A549 (cell line): ENCODE measurements at regions not wholly inside any gene's neighbourhood (a gene's known extent, or its start where the extent isn't known, plus 50 kb on each side); places are given as distances from the start of the nearest gene placed in this dataset.

ENCODE experiments used
- ATAC-seq, 2 experiments: fragments of 200-7000 bp in 1 of 2; fragments of >200 bp in 1 of 2; cut with Nextera tagmentation in 1 of 2; cut with Tn5 transposase in 1 of 2; 3 replicates each; pipeline versions ENCODE4 v1.8.0 to v1.9.1; 2018 to 2020; ENCODE audit warnings: mild to moderate bottlenecking in 1 of 2, moderate library complexity in 1 of 2
- CTCF ChIA-PET: fragments of 300-600 bp; sonication (Branson Sonifier 250); formaldehyde crosslinking; extraction: SDS; loops from one replicate; lab custom pipeline; 2021; ENCODE audit warnings: antibody characterized with exemption, inconsistent platforms; lab: Yijun Ruan, JAX
- POLR2A ChIA-PET: fragments of 350-600 bp; formaldehyde crosslinking; extraction: SDS; loops from one replicate; lab custom pipeline; 2021; ENCODE audit warnings: antibody characterized with exemption, inconsistent platforms; lab: Yijun Ruan, JAX
- DNase-seq, 2 experiments: peaks; one replicate each; pipeline versions ENCODE4 v3.0.0 to v3.0.0-alpha.2; 2011 to 2016; ENCODE audit warnings: low read depth in 1 of 2, low spot score in 1 of 2
- FAIRE-seq: peaks from 2 replicates; lab custom pipeline; 2011; peaks lifted over from hg19 to GRCh38; lab: Jason Lieb, UNC
- H3K27ac ChIP-seq, 2 experiments: fragments of >200 bp; sonication (Bioruptor Twin); formaldehyde crosslinking; 3 replicates each; pipeline ENCODE4 v1.5.1; 2016 to 2017
- H3K4me1 ChIP-seq: fragments of >200 bp; sonication (Bioruptor Twin); formaldehyde crosslinking; 3 replicates; pipeline ENCODE4 v1.6.1; 2016
- H3K4me2 ChIP-seq: fragments of >200 bp; sonication (Bioruptor Twin); formaldehyde crosslinking; 3 replicates; pipeline ENCODE4 v1.6.1; 2016
- H3K4me3 ChIP-seq: fragments of >200 bp; sonication (Bioruptor Twin); formaldehyde crosslinking; 3 replicates; pipeline ENCODE4 v1.5.1; 2016
- H3K9me3 ChIP-seq: fragments of >200 bp; sonication (Bioruptor Twin); formaldehyde crosslinking; 3 replicates; pipeline ENCODE4 v1.6.1; 2016
- BHLHE40 ChIP-seq: IDR thresholded peaks from 2 replicates; pipeline ENCODE4 v1.6.1; 2012; ENCODE audit warnings: low read depth, low read length, inconsistent platforms
- CBX2 ChIP-seq: fragments of 200-600 bp; sonication (generic); IDR thresholded peaks from 2 replicates; pipeline ENCODE4 v1.6.1; 2016; ENCODE audit warnings: low read depth, mild to moderate bottlenecking, borderline replicate concordance
- CHD4 ChIP-seq: fragments of 200-600 bp; sonication (generic); IDR thresholded peaks from 2 replicates; pipeline ENCODE4 v1.6.1; 2016; ENCODE audit warnings: antibody characterized with exemption, mild to moderate bottlenecking, borderline replicate concordance
- EHMT2 ChIP-seq: fragments of 200-600 bp; sonication (generic); IDR thresholded peaks from 2 replicates; pipeline ENCODE4 v1.6.1; 2016; ENCODE audit warnings: antibody characterized with exemption, low read depth, mild to moderate bottlenecking, moderate library complexity
- EP300 ChIP-seq, 2 experiments: fragments of >200 bp; sonication (Bioruptor Twin); formaldehyde crosslinking; IDR thresholded peaks; 2 replicates in 1 of 2; 3 replicates in 1 of 2; pipeline ENCODE4 v1.6.1; 2016 to 2017
- HDAC2 ChIP-seq: fragments of 200-600 bp; sonication (generic); IDR thresholded peaks from 2 replicates; pipeline ENCODE4 v1.6.1; 2016
- HOXB13 ChIP-seq: fragments of 250-450 bp; sonication (Bioruptor Pico); IDR thresholded peaks from 2 replicates; pipeline ENCODE4 v1.5.0; 2020; ENCODE audit warnings: low read depth, mild to moderate bottlenecking, moderate library complexity
- JUNB ChIP-seq: fragments of >200 bp; sonication (Bioruptor Twin); formaldehyde crosslinking; IDR thresholded peaks from 2 replicates; pipeline ENCODE4 v1.6.1; 2016
- KDM1A ChIP-seq: fragments of 200-600 bp; sonication (generic); IDR thresholded peaks from 2 replicates; pipeline ENCODE4 v1.6.1; 2016; ENCODE audit warnings: low read depth, mild to moderate bottlenecking
- KDM5A ChIP-seq: fragments of 200-600 bp; sonication (generic); IDR thresholded peaks from 2 replicates; pipeline ENCODE4 v1.6.1; 2016; ENCODE audit warnings: antibody characterized with exemption, mild to moderate bottlenecking
- NR3C1 ChIP-seq: fragments of >200 bp; sonication (Bioruptor Twin); formaldehyde crosslinking; IDR thresholded peaks from 3 replicates; pipeline ENCODE4 v1.6.1; 2017
- PHF8 ChIP-seq: fragments of 200-600 bp; sonication (generic); IDR thresholded peaks from 2 replicates; pipeline ENCODE4 v1.6.1; 2016; ENCODE audit warnings: low read depth, mild to moderate bottlenecking, antibody characterized with exemption, moderate library complexity, borderline replicate concordance
- RARB ChIP-seq: fragments of 250-450 bp; sonication (Bioruptor Pico); IDR thresholded peaks from 2 replicates; pipeline ENCODE4 v1.8.0; 2021; ENCODE audit warnings: mild to moderate bottlenecking, moderate library complexity
- RFX5 ChIP-seq: fragments of 450-650 bp; IDR thresholded peaks from 2 replicates; pipeline ENCODE4 v1.7.1; 2014; ENCODE audit warnings: antibody characterized with exemption, mild to moderate bottlenecking, moderate library complexity
- SREBF2 ChIP-seq: fragments of 450-650 bp; IDR thresholded peaks from 2 replicates; pipeline ENCODE4 v1.6.1; 2014; ENCODE audit warnings: mild to moderate bottlenecking, moderate library complexity
- TFCP2L1 ChIP-seq: fragments of 250-450 bp; sonication (Bioruptor Pico); IDR thresholded peaks from 2 replicates; pipeline ENCODE4 v1.5.0; 2021; ENCODE audit warnings: mild to moderate bottlenecking
- TP53 ChIP-seq: fragments of 250-450 bp; sonication (Bioruptor Pico); IDR thresholded peaks from 2 replicates; pipeline ENCODE4 v1.5.0; 2021; ENCODE audit warnings: mild to moderate bottlenecking, moderate library complexity
- WGBS: methylation state at CpG from one replicate; pipeline ENCODE4 v1.1.6; 2017; ENCODE audit errors: missing lambda C conversion rate; 5-methylcytosine and 5-hydroxymethylcytosine counted together
- TF ChIP-seq, protein P1 (sequence below): fragments of 450-650 bp; IDR thresholded peaks from 2 replicates; pipeline ENCODE4 v1.6.1; 2014; ENCODE audit warnings: antibody characterized with exemption
- TF ChIP-seq, protein P2 (sequence below): fragments of 250-450 bp; sonication (Bioruptor Pico); IDR thresholded peaks from 2 replicates; pipeline ENCODE4 v1.5.0; 2020; ENCODE audit warnings: low read depth, mild to moderate bottlenecking, moderate library complexity
- TF ChIP-seq, protein P3 (sequence below): fragments of >200 bp; sonication (Bioruptor Twin); formaldehyde crosslinking; IDR thresholded peaks from 3 replicates; pipeline ENCODE4 v1.5.1; 2016
- TF ChIP-seq, protein P4 (sequence below): IDR thresholded peaks from 2 replicates; pipeline ENCODE4 v1.6.1; 2012; ENCODE audit warnings: low read depth, borderline replicate concordance
- TF ChIP-seq, protein P5 (sequence below): fragments of 250-450 bp; sonication (Bioruptor Pico); IDR thresholded peaks from 2 replicates; pipeline ENCODE4 v1.5.0; 2021; ENCODE audit warnings: mild to moderate bottlenecking, moderate library complexity, borderline replicate concordance

DNA sequence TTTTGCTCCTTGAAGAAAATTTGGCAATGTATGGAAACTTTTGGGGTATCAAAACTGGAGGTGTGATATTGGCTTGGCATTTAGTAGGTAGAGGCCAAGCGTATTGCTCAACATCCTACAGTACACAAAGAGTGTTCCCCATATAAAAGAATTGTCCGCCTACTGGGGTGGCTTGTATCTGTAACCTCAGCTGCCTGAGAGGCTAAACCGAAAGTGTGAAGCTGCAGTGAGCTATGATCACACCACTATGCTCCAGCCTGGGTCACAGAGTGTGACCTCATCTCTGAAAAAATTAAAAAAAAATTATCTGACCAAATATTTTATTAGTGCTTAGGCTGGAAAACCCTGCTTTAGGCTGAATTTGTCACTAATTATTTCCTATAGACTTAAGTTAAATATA, 483.9 kb downstream of the PYDC2 start:
- Histone ChIP-seq H3K27ac (no peak overlapping the region), H3K4me3 (no peak overlapping the region), H3K4me1 (no peaks in the 10 kb centered on the region), H3K9me3 (no peaks in the 10 kb centered on the region)
- 42% methylated on average over 3 of the region's 3 CpGs for WGBS
- DNase-seq (no peak), FAIRE-seq (no peak)
- POLR2A ChIA-PET: no interaction called here
- TF ChIP-seq CHD4 (no peak), RFX5 (no peak), HDAC2 (no peak), BHLHE40 (no peak), HOXB13 (CRISPR knock-in tag) (no peak), CBX2 (no peak), RARB (no peak)
- TF ChIP-seq, protein P1, sequence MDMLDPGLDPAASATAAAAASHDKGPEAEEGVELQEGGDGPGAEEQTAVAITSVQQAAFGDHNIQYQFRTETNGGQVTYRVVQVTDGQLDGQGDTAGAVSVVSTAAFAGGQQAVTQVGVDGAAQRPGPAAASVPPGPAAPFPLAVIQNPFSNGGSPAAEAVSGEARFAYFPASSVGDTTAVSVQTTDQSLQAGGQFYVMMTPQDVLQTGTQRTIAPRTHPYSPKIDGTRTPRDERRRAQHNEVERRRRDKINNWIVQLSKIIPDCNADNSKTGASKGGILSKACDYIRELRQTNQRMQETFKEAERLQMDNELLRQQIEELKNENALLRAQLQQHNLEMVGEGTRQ: no peak
- TF ChIP-seq, protein P2, sequence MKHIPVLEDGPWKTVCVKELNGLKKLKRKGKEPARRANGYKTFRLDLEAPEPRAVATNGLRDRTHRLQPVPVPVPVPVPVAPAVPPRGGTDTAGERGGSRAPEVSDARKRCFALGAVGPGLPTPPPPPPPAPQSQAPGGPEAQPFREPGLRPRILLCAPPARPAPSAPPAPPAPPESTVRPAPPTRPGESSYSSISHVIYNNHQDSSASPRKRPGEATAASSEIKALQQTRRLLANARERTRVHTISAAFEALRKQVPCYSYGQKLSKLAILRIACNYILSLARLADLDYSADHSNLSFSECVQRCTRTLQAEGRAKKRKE (CRISPR knock-in tag): no peak
- TF ChIP-seq, protein P3, sequence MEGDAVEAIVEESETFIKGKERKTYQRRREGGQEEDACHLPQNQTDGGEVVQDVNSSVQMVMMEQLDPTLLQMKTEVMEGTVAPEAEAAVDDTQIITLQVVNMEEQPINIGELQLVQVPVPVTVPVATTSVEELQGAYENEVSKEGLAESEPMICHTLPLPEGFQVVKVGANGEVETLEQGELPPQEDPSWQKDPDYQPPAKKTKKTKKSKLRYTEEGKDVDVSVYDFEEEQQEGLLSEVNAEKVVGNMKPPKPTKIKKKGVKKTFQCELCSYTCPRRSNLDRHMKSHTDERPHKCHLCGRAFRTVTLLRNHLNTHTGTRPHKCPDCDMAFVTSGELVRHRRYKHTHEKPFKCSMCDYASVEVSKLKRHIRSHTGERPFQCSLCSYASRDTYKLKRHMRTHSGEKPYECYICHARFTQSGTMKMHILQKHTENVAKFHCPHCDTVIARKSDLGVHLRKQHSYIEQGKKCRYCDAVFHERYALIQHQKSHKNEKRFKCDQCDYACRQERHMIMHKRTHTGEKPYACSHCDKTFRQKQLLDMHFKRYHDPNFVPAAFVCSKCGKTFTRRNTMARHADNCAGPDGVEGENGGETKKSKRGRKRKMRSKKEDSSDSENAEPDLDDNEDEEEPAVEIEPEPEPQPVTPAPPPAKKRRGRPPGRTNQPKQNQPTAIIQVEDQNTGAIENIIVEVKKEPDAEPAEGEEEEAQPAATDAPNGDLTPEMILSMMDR: no peak
- TF ChIP-seq, protein P4, sequence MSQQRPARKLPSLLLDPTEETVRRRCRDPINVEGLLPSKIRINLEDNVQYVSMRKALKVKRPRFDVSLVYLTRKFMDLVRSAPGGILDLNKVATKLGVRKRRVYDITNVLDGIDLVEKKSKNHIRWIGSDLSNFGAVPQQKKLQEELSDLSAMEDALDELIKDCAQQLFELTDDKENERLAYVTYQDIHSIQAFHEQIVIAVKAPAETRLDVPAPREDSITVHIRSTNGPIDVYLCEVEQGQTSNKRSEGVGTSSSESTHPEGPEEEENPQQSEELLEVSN: no peak
- TF ChIP-seq, all 56 proteins: peak for 0
- H3K4me2 ChIP-seq: no peak overlapping the region
- CTCF ChIA-PET: no interaction called here
- no peak for ATAC-seq

DNA sequence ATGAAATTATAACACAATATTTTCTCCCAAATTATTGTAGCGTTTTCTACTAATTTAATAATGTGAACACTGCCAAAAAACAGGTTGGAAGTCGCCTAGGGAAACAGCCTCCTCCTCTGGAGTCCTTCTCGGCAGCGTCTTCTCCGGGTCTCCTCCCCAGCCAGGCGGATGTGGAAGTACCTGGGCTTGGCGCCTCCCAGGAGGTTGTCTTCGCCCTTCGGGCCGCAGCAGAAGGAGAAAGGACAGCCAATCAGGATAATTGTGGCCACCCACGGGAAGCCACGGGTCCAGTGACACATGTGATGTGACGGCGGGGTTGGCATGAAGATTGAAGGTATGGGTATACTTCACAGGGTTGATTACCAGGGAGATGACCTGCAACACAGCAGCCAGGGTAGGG, 491.2 kb downstream of the PYDC2 start:
- H3K9me3 ChIP-seq: no peaks in the 10 kb centered on the region
- ATAC-seq (no peak), FAIRE-seq (no peak)
- CTCF ChIA-PET: no interaction called here
- POLR2A ChIA-PET: no interaction called here
- TF ChIP-seq, protein P5, sequence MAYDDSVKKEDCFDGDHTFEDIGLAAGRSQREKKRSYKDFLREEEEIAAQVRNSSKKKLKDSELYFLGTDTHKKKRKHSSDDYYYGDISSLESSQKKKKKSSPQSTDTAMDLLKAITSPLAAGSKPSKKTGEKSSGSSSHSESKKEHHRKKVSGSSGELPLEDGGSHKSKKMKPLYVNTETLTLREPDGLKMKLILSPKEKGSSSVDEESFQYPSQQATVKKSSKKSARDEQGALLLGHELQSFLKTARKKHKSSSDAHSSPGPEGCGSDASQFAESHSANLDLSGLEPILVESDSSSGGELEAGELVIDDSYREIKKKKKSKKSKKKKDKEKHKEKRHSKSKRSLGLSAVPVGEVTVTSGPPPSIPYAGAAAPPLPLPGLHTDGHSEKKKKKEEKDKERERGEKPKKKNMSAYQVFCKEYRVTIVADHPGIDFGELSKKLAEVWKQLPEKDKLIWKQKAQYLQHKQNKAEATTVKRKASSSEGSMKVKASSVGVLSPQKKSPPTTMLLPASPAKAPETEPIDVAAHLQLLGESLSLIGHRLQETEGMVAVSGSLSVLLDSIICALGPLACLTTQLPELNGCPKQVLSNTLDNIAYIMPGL (CRISPR knock-in tag): no peak
- no peak for TF ChIP-seq SREBF2
- no peak for TF ChIP-seq TP53 (CRISPR knock-in tag)
- TF ChIP-seq, protein P2 (CRISPR knock-in tag): no peak
- TF ChIP-seq KDM1A: no peak
- no peak for TF ChIP-seq JUNB
- TF ChIP-seq NR3C1: no peak
- no peak for TF ChIP-seq TFCP2L1 (CRISPR knock-in tag)
- TF ChIP-seq EHMT2: no peak
- no peak for TF ChIP-seq PHF8
- TF ChIP-seq EP300 (IDR thresholded peaks at IDR 0.05): no peak
- TF ChIP-seq, protein P1: no peak
- TF ChIP-seq KDM5A: no peak
- TF ChIP-seq, all 56 proteins: peak for 0
- no peak overlapping the region for H3K4me3 ChIP-seq
- no peak for DNase-seq
- no peak overlapping the region for H3K4me2 ChIP-seq
- no peaks in the 10 kb centered on the region for H3K4me1 ChIP-seq
- H3K27ac ChIP-seq: no peak overlapping the region
- WGBS: 59% methylated on average over 12 of the region's 14 CpGs
